MM.1S (cell line): ENCODE measurements at regions not wholly inside any gene's neighbourhood (a gene's known extent, or its start where the extent isn't known, plus 50 kb on each side); places are given as distances from the start of the nearest gene placed in this dataset.

Experiments
- EZH2 ChIP-seq: fragments of 300-600 bp; sonication (generic); optimal IDR thresholded peaks from 2 replicates; pipeline ENCODE3; 2017; ENCODE audit warnings: low read depth, mild to moderate bottlenecking, antibody characterized with exemption, low read length, mixed read lengths
- EZH2phosphoT487 ChIP-seq: fragments of 300-600 bp; sonication (generic); IDR thresholded peaks from 2 replicates; pipeline ENCODE4 v1.6.1; 2018; ENCODE audit warnings: antibody characterized with exemption, low read length
- TF ChIP-seq, protein P1 (sequence below): fragments of 300-600 bp; sonication (generic); IDR thresholded peaks from 2 replicates; pipeline ENCODE4 v1.5.1; 2016; ENCODE audit warnings: antibody characterized with exemption, low read length, mixed read lengths

DNA sequence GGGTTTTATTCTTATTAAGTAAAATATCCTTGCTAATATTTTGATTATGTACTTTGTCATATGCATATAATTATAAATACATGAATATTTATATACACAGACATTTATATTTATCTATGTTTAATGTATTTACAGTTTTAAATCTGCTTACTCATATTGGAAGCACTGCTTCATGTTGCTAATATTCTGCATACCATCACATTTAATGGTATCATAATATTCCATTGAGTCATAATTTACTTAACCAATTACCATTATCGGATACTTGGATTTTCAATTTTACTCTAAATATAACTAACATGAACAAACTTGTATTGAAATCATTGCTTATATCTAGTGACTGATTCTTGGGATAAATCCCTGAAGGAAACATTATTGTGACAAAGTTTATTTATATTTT, 155.2 kb downstream of the MBL2 start:
- TF ChIP-seq EZH2phosphoT487 (no peak), EZH2 (no peak)
- TF ChIP-seq, protein P1, sequence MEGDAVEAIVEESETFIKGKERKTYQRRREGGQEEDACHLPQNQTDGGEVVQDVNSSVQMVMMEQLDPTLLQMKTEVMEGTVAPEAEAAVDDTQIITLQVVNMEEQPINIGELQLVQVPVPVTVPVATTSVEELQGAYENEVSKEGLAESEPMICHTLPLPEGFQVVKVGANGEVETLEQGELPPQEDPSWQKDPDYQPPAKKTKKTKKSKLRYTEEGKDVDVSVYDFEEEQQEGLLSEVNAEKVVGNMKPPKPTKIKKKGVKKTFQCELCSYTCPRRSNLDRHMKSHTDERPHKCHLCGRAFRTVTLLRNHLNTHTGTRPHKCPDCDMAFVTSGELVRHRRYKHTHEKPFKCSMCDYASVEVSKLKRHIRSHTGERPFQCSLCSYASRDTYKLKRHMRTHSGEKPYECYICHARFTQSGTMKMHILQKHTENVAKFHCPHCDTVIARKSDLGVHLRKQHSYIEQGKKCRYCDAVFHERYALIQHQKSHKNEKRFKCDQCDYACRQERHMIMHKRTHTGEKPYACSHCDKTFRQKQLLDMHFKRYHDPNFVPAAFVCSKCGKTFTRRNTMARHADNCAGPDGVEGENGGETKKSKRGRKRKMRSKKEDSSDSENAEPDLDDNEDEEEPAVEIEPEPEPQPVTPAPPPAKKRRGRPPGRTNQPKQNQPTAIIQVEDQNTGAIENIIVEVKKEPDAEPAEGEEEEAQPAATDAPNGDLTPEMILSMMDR = no peak
